ENCODE measurements at regions not wholly inside any gene's neighbourhood (a gene's known extent, or its start where the extent isn't known, plus 50 kb on each side); places are given as distances from the start of the nearest gene placed in this dataset.

DNA sequence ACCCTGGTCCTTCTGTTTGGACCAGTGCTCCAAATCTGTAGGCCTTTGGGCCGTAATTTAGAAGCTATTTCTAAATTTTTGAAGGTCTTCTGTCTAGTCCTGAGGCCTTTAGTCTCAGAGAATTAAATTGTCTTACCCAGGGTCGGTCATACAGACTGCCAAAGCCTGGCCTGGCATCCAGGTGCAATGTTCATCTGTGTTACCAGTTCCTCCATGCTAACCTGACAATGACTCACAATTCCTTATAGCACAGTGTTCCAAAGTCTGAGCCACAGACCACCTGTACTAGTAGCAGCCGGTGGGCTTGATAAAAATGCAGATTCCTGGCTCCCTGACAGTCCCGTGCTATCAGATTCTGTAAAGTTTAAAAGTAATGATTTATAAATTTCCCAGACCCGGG lies 77.7 kb upstream of the MAP4K3 start:
- no peak overlapping the region for H3K4me3 ChIP-seq (ENCODE audit: low read depth in 1 of 2, low read length in 2 of 2)
- ATAC-seq (ENCODE audit: insufficient read depth, low read depth) (no peak), DNase-seq (no peak)
- no peaks in the 10 kb centered on the region for H3K79me2 ChIP-seq (ENCODE audit: insufficient read depth, low read length)
- H3K4me1 ChIP-seq (ENCODE audit: insufficient read depth, low read length), result peaks cover 9% of the 10 kb centered on the region
- TF ChIP-seq, protein P1, sequence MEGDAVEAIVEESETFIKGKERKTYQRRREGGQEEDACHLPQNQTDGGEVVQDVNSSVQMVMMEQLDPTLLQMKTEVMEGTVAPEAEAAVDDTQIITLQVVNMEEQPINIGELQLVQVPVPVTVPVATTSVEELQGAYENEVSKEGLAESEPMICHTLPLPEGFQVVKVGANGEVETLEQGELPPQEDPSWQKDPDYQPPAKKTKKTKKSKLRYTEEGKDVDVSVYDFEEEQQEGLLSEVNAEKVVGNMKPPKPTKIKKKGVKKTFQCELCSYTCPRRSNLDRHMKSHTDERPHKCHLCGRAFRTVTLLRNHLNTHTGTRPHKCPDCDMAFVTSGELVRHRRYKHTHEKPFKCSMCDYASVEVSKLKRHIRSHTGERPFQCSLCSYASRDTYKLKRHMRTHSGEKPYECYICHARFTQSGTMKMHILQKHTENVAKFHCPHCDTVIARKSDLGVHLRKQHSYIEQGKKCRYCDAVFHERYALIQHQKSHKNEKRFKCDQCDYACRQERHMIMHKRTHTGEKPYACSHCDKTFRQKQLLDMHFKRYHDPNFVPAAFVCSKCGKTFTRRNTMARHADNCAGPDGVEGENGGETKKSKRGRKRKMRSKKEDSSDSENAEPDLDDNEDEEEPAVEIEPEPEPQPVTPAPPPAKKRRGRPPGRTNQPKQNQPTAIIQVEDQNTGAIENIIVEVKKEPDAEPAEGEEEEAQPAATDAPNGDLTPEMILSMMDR (IDR thresholded peaks at IDR 0.05; ENCODE audit: borderline replicate concordance, extremely low read depth, low read length, poor library complexity, severe bottlenecking), result no peak
- no peak for TF ChIP-seq EZH2 (IDR thresholded peaks at IDR 0.05; ENCODE audit: borderline replicate concordance, low read depth, low read length, severe bottlenecking)
- H4K20me1 ChIP-seq (ENCODE audit: insufficient read depth, low read length), result no peaks in the 10 kb centered on the region
- H2AFZ ChIP-seq (ENCODE audit: low read depth, low read length), result no peak overlapping the region
- H3K9ac ChIP-seq (ENCODE audit: low read depth, low read length), result no peak overlapping the region
- H3K27ac ChIP-seq (ENCODE audit: low read length), result no peak overlapping the region
- H3K36me3 ChIP-seq (ENCODE audit: insufficient read depth, low read length), result no peaks in the 10 kb centered on the region
- H3K27me3 ChIP-seq (ENCODE audit: insufficient read depth, low read length, poor library complexity), result no peaks in the 10 kb centered on the region
- H3K4me2 ChIP-seq (ENCODE audit: insufficient read depth, low read length), result no peak overlapping the region
- H3K9me3 ChIP-seq (ENCODE audit: insufficient read depth, low read length, severe bottlenecking), result no peaks in the 10 kb centered on the region

DNA sequence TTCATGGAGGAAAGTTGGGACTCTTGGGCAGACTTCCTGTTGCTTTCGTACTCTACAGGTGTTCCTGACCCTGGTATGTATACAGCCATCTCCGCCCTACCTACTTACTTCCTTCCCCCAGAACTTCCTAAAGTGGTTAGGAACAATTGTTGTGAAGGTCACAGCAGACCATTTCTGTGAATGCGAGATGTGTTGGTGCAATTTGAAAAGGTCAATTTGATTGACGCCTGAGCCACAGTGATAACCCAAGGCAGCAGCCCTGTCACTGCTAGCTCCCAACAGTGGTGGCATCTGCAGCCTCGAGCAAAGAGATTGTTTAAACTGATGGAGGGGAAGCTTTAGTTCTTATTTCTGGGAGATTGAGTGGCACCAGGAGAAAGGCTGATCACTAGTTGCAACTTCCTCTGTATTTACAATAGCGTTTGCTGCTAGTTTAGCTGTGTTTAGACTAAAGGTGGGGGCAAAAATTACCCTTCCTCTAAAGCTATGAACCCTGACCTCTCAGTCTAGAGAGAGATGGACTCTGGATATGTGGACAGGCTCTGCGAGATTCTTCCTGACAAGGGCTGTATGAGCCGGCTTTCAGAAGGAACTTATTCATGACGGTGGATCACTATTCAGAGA lies 78.3 kb upstream of the MAP4K3 start:
- TF ChIP-seq, protein P1 (IDR thresholded peaks at IDR 0.05; ENCODE audit: borderline replicate concordance, extremely low read depth, low read length, poor library complexity, severe bottlenecking), result no peak
- no peak for TF ChIP-seq EZH2 (IDR thresholded peaks at IDR 0.05; ENCODE audit: borderline replicate concordance, low read depth, low read length, severe bottlenecking)
- Histone ChIP-seq H3K4me3 (ENCODE audit: low read depth in 1 of 2, low read length in 2 of 2) (no peak overlapping the region), H3K36me3 (ENCODE audit: insufficient read depth, low read length) (no peaks in the 10 kb centered on the region), H3K4me2 (ENCODE audit: insufficient read depth, low read length) (no peak overlapping the region), H3K27me3 (ENCODE audit: insufficient read depth, low read length, poor library complexity) (no peaks in the 10 kb centered on the region), H3K9me3 (ENCODE audit: insufficient read depth, low read length, severe bottlenecking) (no peaks in the 10 kb centered on the region), H3K27ac (ENCODE audit: low read length) (no peak overlapping the region), H4K20me1 (ENCODE audit: insufficient read depth, low read length) (no peaks in the 10 kb centered on the region), H3K79me2 (ENCODE audit: insufficient read depth, low read length) (no peaks in the 10 kb centered on the region), H2AFZ (ENCODE audit: low read depth, low read length) (no peak overlapping the region), H3K4me1 (ENCODE audit: insufficient read depth, low read length) (peaks cover 9% of the 10 kb centered on the region), H3K9ac (ENCODE audit: low read depth, low read length) (no peak overlapping the region)
- DNase-seq (no peak), ATAC-seq (ENCODE audit: insufficient read depth, low read depth) (no peak)

DNA sequence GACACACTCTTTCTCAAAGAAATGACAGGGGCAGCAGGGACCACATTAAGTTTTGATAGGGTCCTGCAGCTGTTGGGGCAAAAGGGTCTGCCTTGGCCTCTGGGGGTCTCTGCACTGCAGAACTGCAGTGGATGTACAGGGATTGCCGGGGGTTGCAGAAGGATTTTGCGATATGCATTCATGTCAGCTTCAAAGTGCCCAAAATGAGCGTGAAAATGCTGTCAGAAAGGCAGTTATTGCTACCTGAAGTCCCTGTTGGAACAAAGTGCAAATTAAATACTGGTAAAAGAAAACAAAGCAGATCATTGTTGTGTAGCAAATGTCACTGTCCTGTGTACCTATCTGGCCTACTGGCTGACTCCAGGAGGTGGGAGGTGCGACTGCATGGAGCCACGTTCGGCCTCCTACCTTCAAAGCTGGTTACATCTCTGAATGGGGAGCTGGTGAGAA lies 78.8 kb upstream of the MAP4K3 start:
- H3K4me1 ChIP-seq (ENCODE audit: insufficient read depth, low read length), result peaks cover 9% of the 10 kb centered on the region
- H2AFZ ChIP-seq (ENCODE audit: low read depth, low read length), result no peak overlapping the region
- no peaks in the 10 kb centered on the region for H3K79me2 ChIP-seq (ENCODE audit: insufficient read depth, low read length)
- H3K36me3 ChIP-seq (ENCODE audit: insufficient read depth, low read length), result no peaks in the 10 kb centered on the region
- TF ChIP-seq, protein P1 (IDR thresholded peaks at IDR 0.05; ENCODE audit: borderline replicate concordance, extremely low read depth, low read length, poor library complexity, severe bottlenecking), result no peak
- no peak for TF ChIP-seq EZH2 (IDR thresholded peaks at IDR 0.05; ENCODE audit: borderline replicate concordance, low read depth, low read length, severe bottlenecking)
- ATAC-seq (ENCODE audit: insufficient read depth, low read depth), result no peak
- no peak overlapping the region for H3K27ac ChIP-seq (ENCODE audit: low read length)
- H3K4me2 ChIP-seq (ENCODE audit: insufficient read depth, low read length), result no peak overlapping the region
- H3K4me3 ChIP-seq (ENCODE audit: low read depth in 1 of 2, low read length in 2 of 2), result no peak overlapping the region
- H4K20me1 ChIP-seq (ENCODE audit: insufficient read depth, low read length), result no peaks in the 10 kb centered on the region
- H3K9me3 ChIP-seq (ENCODE audit: insufficient read depth, low read length, severe bottlenecking), result no peaks in the 10 kb centered on the region
- DNase-seq, result no peak
- no peak overlapping the region for H3K9ac ChIP-seq (ENCODE audit: low read depth, low read length)
- H3K27me3 ChIP-seq (ENCODE audit: insufficient read depth, low read length, poor library complexity), result no peaks in the 10 kb centered on the region

All from DND-41 (cell line).